Retinal pigment epithelial cell (primary cell): ENCODE measurements at regions not wholly inside any gene's neighbourhood (a gene's known extent, or its start where the extent isn't known, plus 50 kb on each side); places are given as distances from the start of the nearest gene placed in this dataset.
"Not testable (repeated sequence)": the region's sequence is repeated elsewhere in the genome, so short reads cannot be mapped to it uniquely, and the experiment has no call there.

Source experiments
- DNase-seq: peaks from one replicate; pipeline ENCODE4 v3.0.0-alpha.2; 2010; ENCODE audit warnings: low read depth
- H3K4me3 ChIP-seq: 2 replicates; pipeline ENCODE4 v1.5.1; 2011; ENCODE audit warnings: mild to moderate bottlenecking, low read length, control low read depth, moderate library complexity
- TF ChIP-seq, protein P1 (sequence below): conservative IDR thresholded peaks from 2 replicates; pipeline ENCODE4 v1.5.1; 2011; ENCODE audit warnings: low read depth, low read length, control low read depth, inconsistent platforms

DNA sequence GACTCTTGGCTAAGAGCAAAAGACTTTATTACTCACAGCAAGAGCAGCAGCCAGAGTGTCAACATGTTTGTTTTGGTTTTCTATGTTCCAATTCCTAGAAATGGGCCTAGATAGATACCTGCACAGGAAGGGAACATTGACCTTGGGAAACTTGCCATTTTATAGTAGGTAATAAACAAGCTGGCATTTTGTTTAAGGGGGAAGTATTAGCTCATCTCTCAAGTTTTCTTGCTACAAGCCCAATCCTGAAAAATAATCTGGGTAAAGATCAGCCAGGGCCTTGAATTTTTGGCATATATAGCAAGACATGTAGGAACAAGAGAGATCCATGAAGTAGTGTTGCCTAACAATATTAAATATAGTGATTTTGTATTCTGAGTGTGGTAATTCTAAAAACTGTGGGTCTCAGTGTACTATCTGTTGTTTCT is 51.4 kb upstream of the RGL1 start:
- no peak for DNase-seq
- TF ChIP-seq, protein P1, sequence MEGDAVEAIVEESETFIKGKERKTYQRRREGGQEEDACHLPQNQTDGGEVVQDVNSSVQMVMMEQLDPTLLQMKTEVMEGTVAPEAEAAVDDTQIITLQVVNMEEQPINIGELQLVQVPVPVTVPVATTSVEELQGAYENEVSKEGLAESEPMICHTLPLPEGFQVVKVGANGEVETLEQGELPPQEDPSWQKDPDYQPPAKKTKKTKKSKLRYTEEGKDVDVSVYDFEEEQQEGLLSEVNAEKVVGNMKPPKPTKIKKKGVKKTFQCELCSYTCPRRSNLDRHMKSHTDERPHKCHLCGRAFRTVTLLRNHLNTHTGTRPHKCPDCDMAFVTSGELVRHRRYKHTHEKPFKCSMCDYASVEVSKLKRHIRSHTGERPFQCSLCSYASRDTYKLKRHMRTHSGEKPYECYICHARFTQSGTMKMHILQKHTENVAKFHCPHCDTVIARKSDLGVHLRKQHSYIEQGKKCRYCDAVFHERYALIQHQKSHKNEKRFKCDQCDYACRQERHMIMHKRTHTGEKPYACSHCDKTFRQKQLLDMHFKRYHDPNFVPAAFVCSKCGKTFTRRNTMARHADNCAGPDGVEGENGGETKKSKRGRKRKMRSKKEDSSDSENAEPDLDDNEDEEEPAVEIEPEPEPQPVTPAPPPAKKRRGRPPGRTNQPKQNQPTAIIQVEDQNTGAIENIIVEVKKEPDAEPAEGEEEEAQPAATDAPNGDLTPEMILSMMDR: no peak
- no peak overlapping the region for H3K4me3 ChIP-seq

DNA sequence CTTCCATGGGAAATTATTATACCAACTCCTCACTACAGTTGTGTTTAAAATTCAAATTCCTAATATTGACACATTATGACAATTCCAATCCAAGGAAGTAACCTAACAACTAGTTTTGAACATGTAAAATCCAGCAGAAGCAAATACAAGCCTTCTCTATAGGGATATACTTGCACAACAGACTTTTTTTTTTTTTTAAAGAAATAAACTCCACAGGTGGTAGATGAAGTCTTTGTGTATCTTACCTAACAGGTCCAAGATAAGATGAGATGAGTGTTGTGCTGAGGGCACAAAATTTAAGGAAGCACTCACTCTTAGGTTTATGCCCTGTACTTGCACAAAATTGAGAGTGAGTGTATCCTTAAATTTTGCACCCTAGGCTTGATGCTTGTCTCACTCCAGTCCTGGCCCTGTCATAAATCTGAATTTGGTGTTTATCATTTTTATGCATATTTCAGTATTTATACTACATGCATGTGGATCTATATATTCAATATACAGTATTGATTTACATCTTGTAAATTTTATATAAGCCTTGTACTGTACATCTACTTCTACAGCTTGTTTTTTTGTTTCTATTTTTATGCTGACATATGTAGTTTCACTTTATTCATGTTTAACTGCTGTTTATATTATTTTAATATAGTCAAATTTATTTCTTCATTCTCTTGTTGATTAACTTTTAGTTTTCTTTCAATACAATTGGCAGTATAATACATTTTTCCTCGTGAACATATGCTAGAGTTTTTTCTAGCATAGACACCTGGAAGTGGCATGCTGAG is 60.6 kb upstream of the RGL1 start:
- DNase-seq: no peak
- H3K4me3 ChIP-seq: no peak overlapping the region
- TF ChIP-seq, protein P1: no peak

DNA sequence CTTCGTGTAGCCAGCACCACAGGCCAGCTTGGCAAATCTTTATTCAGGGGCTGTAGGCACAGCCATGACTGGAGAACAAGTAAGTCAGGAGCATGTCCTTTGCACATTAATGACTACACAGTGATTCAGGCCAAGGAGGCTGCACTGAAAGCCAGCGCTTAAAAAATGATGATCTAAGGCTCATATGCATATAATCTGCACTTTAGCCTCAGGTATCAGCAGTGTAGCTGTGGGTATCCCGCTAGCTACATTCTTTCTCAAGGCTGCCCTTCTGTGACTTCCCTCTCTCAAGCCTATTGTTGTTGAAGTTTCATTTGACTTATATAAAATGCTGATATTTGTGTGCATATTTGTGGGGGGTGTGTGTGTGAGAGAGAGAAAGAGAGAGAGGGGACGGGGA is 62.6 kb upstream of the RGL1 start:
- no peak overlapping the region for H3K4me3 ChIP-seq
- TF ChIP-seq, protein P1: no peak
- no peak for DNase-seq

DNA sequence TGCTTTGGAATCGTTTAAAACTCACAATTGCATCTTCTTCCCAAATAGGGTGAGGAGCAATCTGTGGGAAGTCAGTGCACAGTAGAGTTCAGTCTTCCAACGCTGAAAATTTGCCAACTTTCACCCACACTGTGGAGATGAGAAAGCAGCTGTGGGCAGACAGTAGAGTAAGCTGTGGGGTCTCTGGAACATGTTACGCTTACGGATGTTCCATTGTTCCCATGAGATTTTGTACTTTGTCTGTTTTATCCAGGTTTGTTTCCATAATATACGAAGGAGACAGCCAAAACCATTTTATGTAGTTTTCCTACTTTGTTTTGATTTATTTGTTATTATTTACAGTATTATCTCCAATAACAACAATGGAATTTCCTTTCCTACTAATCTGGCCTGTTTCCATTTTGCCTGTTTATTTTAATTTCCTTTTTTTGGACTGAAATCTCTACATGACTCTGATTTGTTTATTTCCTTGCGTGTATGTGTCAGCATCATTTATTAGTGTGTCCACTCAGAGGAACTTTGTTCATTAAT is 65.1 kb upstream of the RGL1 start:
- TF ChIP-seq, protein P1: no peak
- no peak overlapping the region for H3K4me3 ChIP-seq
- DNase-seq: no peak

DNA sequence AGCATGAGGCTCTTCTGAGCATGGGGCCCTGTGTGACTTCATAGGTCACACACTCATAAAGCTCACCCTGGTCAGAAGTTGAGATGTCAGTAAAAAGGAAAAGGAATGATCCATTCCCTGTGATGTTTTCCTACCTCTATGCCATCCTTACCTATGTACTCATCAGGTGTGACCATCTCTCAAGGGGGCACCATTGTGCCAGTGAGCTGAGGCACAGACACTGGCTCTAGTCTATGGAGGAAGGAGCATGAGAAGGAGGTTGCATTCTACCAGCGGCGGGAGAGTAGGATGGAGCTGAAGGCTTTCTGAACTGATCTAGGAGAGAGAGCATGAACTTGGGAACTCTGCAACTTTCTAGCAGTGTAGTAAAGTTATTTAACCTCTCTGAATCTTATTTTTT is 65.8 kb upstream of the RGL1 start:
- TF ChIP-seq, protein P1: no peak
- no peak overlapping the region for H3K4me3 ChIP-seq
- no peak for DNase-seq

DNA sequence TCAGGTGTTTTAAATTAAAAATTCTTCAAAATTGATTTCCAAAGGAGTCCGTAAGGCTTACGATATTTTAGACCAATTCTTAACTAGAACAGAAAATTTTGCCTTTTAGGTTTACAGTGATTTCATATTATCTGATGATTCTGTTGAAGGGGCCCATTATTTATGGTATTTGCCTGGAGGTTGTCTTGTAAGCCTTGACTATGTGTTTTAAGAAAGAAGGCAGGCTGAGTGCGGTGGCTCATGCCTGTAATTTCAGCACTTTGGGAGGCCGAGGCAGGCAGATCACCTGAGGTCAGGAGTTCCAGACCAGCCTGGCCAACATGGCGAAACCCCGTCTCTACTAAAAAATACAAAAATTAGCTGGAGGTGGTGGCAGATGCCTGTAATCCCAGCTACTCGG is 67.0 kb upstream of the RGL1 start:
- H3K4me3 ChIP-seq, DNase-seq: not testable (repeated sequence)

DNA sequence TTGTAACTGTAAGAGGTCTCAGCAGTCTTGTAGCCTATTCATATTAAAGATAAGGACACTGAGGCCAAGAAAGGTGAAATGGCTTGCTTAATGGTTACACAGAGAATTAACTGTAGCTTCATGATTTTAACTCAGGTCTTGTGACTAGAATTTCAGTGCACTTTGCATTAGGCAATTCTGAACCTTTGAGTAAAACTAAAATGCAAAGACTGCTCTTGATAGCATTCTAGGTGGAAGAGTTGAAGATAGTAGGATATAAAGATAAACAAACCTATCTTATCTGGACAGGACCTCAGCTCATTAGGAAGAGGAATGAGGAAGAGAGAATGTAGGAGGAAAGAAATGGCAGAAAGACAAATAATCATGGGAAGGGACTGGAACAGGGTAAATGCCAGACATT is 68.6 kb upstream of the RGL1 start:
- DNase-seq: no peak
- TF ChIP-seq, protein P1: no peak

More for the DNA sequence above, 68.6 kb upstream of the RGL1 start:
- no peak overlapping the region for H3K4me3 ChIP-seq
